Peyer's patch (tissue), 4 donors: ENCODE measurements at regions not wholly inside any gene's neighbourhood (a gene's known extent, or its start where the extent isn't known, plus 50 kb on each side); places are given as distances from the start of the nearest gene placed in this dataset.

Source experiments
- POLR2A ChIP-seq, 2 donors: fragments of 450-650 bp; IDR thresholded peaks; one replicate each; pipeline ENCODE4 v1.5.1; 2017; ENCODE audit warnings: antibody characterized with exemption in 2 of 2, mild to moderate bottlenecking in 2 of 2, moderate library complexity in 2 of 2
- TF ChIP-seq, protein P1 (sequence below), 6 experiments: fragments of 450-650 bp in 4 of 6; fragments of 200-600 bp in 2 of 6; sonication (generic) in 1 of 6; IDR thresholded peaks; one replicate each; pipeline ENCODE4 v1.5.1; 2017 to 2019; ENCODE audit warnings: antibody characterized with exemption in 6 of 6, mild to moderate bottlenecking in 3 of 6, moderate library complexity in 1 of 6

DNA sequence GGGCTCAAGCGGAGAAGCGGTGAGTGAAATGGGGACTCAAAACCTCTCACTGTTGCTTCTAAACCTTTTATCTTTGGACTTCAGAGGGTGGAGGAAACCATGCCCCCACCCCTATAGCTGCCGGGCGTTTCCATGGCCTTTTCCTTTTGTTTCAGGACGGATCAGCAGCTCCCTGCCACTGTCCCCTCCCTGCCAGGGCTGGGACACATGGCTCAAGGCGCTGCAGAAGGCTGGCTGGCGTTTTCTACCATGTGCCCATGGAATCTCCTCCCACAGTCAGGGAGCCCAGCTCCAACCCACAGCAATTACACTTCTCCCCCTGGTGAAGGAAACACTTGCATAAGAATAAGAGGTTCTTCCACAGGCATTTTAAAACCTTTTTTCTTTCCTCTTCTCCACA lies 812.7 kb downstream of the PLA2G4A start:
- TF ChIP-seq, protein P1, sequence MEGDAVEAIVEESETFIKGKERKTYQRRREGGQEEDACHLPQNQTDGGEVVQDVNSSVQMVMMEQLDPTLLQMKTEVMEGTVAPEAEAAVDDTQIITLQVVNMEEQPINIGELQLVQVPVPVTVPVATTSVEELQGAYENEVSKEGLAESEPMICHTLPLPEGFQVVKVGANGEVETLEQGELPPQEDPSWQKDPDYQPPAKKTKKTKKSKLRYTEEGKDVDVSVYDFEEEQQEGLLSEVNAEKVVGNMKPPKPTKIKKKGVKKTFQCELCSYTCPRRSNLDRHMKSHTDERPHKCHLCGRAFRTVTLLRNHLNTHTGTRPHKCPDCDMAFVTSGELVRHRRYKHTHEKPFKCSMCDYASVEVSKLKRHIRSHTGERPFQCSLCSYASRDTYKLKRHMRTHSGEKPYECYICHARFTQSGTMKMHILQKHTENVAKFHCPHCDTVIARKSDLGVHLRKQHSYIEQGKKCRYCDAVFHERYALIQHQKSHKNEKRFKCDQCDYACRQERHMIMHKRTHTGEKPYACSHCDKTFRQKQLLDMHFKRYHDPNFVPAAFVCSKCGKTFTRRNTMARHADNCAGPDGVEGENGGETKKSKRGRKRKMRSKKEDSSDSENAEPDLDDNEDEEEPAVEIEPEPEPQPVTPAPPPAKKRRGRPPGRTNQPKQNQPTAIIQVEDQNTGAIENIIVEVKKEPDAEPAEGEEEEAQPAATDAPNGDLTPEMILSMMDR (IDR thresholded peaks at IDR 0.05), result no peak
- no peak for TF ChIP-seq POLR2A (IDR thresholded peaks at IDR 0.05)
